Mammary epithelial cell (primary cell): ENCODE measurements at regions not wholly inside any gene's neighbourhood (a gene's known extent, or its start where the extent isn't known, plus 50 kb on each side); places are given as distances from the start of the nearest gene placed in this dataset.

Source experiments
- EZH2 ChIP-seq: IDR thresholded peaks from 2 replicates; pipeline ENCODE4 v1.6.1; 2012; ENCODE audit warnings: low read length, inconsistent platforms, borderline replicate concordance
- TF ChIP-seq, protein P1 (sequence below), 2 donors: IDR thresholded peaks in 1 of 2; conservative IDR thresholded peaks in 1 of 2; 2 replicates each; pipeline ENCODE4 v1.5.1; 2011 to 2012; ENCODE audit warnings: inconsistent platforms in 2 of 2, low read length in 2 of 2, mild to moderate bottlenecking in 2 of 2, control low read depth in 1 of 2, low read depth in 1 of 2; ENCODE audit not compliant: insufficient read depth in 1 of 2; ENCODE audit errors: extremely low read depth in 1 of 2

DNA sequence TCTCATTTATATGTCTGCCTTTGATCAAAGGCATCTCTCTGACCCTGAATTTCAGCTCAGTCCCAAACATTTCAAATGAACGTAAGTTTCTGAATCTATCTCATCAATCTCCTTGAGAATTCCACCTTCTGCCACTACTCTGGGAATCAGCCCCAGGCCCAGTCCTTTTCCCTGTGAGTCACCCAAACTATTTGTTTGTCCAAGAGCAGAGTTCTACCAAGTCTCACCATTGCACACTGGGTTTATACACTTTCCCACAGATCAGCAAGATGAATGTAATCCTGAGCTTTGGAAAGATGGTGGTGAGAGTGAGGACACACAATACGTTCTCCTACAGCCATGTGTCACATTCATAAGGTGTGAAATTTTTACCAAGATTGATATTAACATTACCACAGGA lies 251.3 kb upstream of the VWC2 start:
- TF ChIP-seq, protein P1, sequence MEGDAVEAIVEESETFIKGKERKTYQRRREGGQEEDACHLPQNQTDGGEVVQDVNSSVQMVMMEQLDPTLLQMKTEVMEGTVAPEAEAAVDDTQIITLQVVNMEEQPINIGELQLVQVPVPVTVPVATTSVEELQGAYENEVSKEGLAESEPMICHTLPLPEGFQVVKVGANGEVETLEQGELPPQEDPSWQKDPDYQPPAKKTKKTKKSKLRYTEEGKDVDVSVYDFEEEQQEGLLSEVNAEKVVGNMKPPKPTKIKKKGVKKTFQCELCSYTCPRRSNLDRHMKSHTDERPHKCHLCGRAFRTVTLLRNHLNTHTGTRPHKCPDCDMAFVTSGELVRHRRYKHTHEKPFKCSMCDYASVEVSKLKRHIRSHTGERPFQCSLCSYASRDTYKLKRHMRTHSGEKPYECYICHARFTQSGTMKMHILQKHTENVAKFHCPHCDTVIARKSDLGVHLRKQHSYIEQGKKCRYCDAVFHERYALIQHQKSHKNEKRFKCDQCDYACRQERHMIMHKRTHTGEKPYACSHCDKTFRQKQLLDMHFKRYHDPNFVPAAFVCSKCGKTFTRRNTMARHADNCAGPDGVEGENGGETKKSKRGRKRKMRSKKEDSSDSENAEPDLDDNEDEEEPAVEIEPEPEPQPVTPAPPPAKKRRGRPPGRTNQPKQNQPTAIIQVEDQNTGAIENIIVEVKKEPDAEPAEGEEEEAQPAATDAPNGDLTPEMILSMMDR (conservative IDR thresholded peaks at IDR 0.05 in 1 of 2, IDR thresholded peaks at IDR 0.05 in 1 of 2; ENCODE audit: extremely low read depth in 1 of 2, insufficient read depth in 1 of 2, low read depth in 1 of 2, low read length in 2 of 2) = no peak
- no peak for TF ChIP-seq EZH2
